ENCODE measurements at regions not wholly inside any gene's neighbourhood (a gene's known extent, or its start where the extent isn't known, plus 50 kb on each side); places are given as distances from the start of the nearest gene placed in this dataset.

- no peak overlapping the region for H3K4me3 Mint-ChIP-seq
- peaks cover 5% of the 10 kb centered on the region for H3K9me3 Mint-ChIP-seq
Observed at GRCh38 chr4:111697176-111697942, 447.9 kb upstream of the FAM241A start.

GRCh38 chr4:111698361-111698760 is 446.9 kb upstream of the FAM241A start:
- no peak for DNase-seq
- H3K4me1 Mint-ChIP-seq (ENCODE audit: low read depth) = no peaks in the 10 kb centered on the region
- peaks cover 5% of the 10 kb centered on the region for H3K9me3 Mint-ChIP-seq
- no peaks in the 10 kb centered on the region for H3K36me3 Mint-ChIP-seq (ENCODE audit: insufficient read depth)
- H3K4me3 Mint-ChIP-seq = no peak overlapping the region
- no peaks in the 10 kb centered on the region for H3K27me3 Mint-ChIP-seq (ENCODE audit: low read depth)
- ATAC-seq = no peak

More at GRCh38 chr4:111697176-111697942, 447.9 kb upstream of the FAM241A start:
- Mint-ChIP-seq H3K36me3 (ENCODE audit: insufficient read depth) (no peaks in the 10 kb centered on the region), H3K27me3 (ENCODE audit: low read depth) (no peaks in the 10 kb centered on the region), H3K4me1 (ENCODE audit: low read depth) (no peaks in the 10 kb centered on the region)
- ATAC-seq (no peak), DNase-seq (no peak)

- H3K36me3 Mint-ChIP-seq (ENCODE audit: insufficient read depth) = no peaks in the 10 kb centered on the region
- ATAC-seq (no peak), DNase-seq (no peak)
- no peaks in the 10 kb centered on the region for H3K27me3 Mint-ChIP-seq (ENCODE audit: low read depth)
- H3K4me3 Mint-ChIP-seq = no peak overlapping the region
- peaks cover 5% of the 10 kb centered on the region for H3K9me3 Mint-ChIP-seq
- no peaks in the 10 kb centered on the region for H3K4me1 Mint-ChIP-seq (ENCODE audit: low read depth)
Observed at GRCh38 chr4:111699165-111699564, 446.1 kb upstream of the FAM241A start.

GRCh38 chr4:111701102-111701501 is 444.2 kb upstream of the FAM241A start:
- ATAC-seq (no peak), DNase-seq (no peak)
- Mint-ChIP-seq H3K9me3 (peaks cover 5% of the 10 kb centered on the region), H3K36me3 (ENCODE audit: insufficient read depth) (no peaks in the 10 kb centered on the region), H3K27me3 (ENCODE audit: low read depth) (no peaks in the 10 kb centered on the region), H3K4me1 (ENCODE audit: low read depth) (no peaks in the 10 kb centered on the region), H3K4me3 (no peak overlapping the region)

GRCh38 chr4:111707491-111707890 is 437.8 kb upstream of the FAM241A start:
- Mint-ChIP-seq H3K4me1 (ENCODE audit: low read depth) (no peaks in the 10 kb centered on the region), H3K36me3 (ENCODE audit: insufficient read depth) (no peaks in the 10 kb centered on the region), H3K4me3 (no peak overlapping the region), H3K9me3 (no peaks in the 10 kb centered on the region), H3K27me3 (ENCODE audit: low read depth) (no peaks in the 10 kb centered on the region)
- DNase-seq = no peak
- ATAC-seq = no peak

GRCh38 chr4:111712093-111712677 is 433.1 kb upstream of the FAM241A start:
- Mint-ChIP-seq H3K4me1 (ENCODE audit: low read depth) (no peaks in the 10 kb centered on the region), H3K27me3 (ENCODE audit: low read depth) (no peaks in the 10 kb centered on the region), H3K36me3 (ENCODE audit: insufficient read depth) (no peaks in the 10 kb centered on the region), H3K9me3 (no peaks in the 10 kb centered on the region), H3K4me3 (no peak overlapping the region)
- ATAC-seq = no peak
- no peak for DNase-seq

GRCh38 chr4:111713276-111713675 is 432.0 kb upstream of the FAM241A start:
- H3K4me1 Mint-ChIP-seq (ENCODE audit: low read depth) = no peaks in the 10 kb centered on the region
- ATAC-seq = no peak
- H3K27me3 Mint-ChIP-seq (ENCODE audit: low read depth) = no peaks in the 10 kb centered on the region
- H3K4me3 Mint-ChIP-seq = no peak overlapping the region
- no peak for DNase-seq
- H3K9me3 Mint-ChIP-seq = no peaks in the 10 kb centered on the region
- no peaks in the 10 kb centered on the region for H3K36me3 Mint-ChIP-seq (ENCODE audit: insufficient read depth)

GRCh38 chr4:111717921-111718320 is 427.3 kb upstream of the FAM241A start:
- H3K9me3 Mint-ChIP-seq = no peaks in the 10 kb centered on the region

GRCh38 chr4:111718763-111719559 is 426.3 kb upstream of the FAM241A start:
- Mint-ChIP-seq H3K4me3 (no peak overlapping the region), H3K9me3 (no peaks in the 10 kb centered on the region), H3K4me1 (ENCODE audit: low read depth) (no peaks in the 10 kb centered on the region), H3K27me3 (ENCODE audit: low read depth) (no peaks in the 10 kb centered on the region), H3K36me3 (ENCODE audit: insufficient read depth) (no peaks in the 10 kb centered on the region)
- ATAC-seq (no peak), DNase-seq (no peak)

More at GRCh38 chr4:111717921-111718320, 427.3 kb upstream of the FAM241A start:
- no peak overlapping the region for H3K4me3 Mint-ChIP-seq
- ATAC-seq (no peak), DNase-seq (no peak)
- no peaks in the 10 kb centered on the region for H3K36me3 Mint-ChIP-seq (ENCODE audit: insufficient read depth)
- no peaks in the 10 kb centered on the region for H3K4me1 Mint-ChIP-seq (ENCODE audit: low read depth)
- no peaks in the 10 kb centered on the region for H3K27me3 Mint-ChIP-seq (ENCODE audit: low read depth)

GRCh38 chr4:111720866-111721265 is 424.4 kb upstream of the FAM241A start:
- ATAC-seq (no peak), DNase-seq (no peak)
- H3K27me3 Mint-ChIP-seq (ENCODE audit: low read depth) = no peaks in the 10 kb centered on the region
- H3K4me3 Mint-ChIP-seq = no peak overlapping the region
- H3K4me1 Mint-ChIP-seq (ENCODE audit: low read depth) = no peaks in the 10 kb centered on the region
- H3K9me3 Mint-ChIP-seq = no peaks in the 10 kb centered on the region
- H3K36me3 Mint-ChIP-seq (ENCODE audit: insufficient read depth) = no peaks in the 10 kb centered on the region

- H3K36me3 Mint-ChIP-seq (ENCODE audit: insufficient read depth) = no peaks in the 10 kb centered on the region
- H3K9me3 Mint-ChIP-seq = no peaks in the 10 kb centered on the region
- ATAC-seq = no peak
- no peak overlapping the region for H3K4me3 Mint-ChIP-seq
- no peaks in the 10 kb centered on the region for H3K4me1 Mint-ChIP-seq (ENCODE audit: low read depth)
- H3K27me3 Mint-ChIP-seq (ENCODE audit: low read depth) = no peaks in the 10 kb centered on the region
- DNase-seq = no peak
Observed at GRCh38 chr4:111722213-111722720, 423.0 kb upstream of the FAM241A start.

GRCh38 chr4:111736516-111736915 is 408.7 kb upstream of the FAM241A start:
- DNase-seq (no peak), ATAC-seq (no peak)
- Mint-ChIP-seq H3K27me3 (ENCODE audit: low read depth) (no peaks in the 10 kb centered on the region), H3K9me3 (peaks cover 4% of the 10 kb centered on the region), H3K4me1 (ENCODE audit: low read depth) (no peaks in the 10 kb centered on the region), H3K36me3 (ENCODE audit: insufficient read depth) (no peaks in the 10 kb centered on the region), H3K4me3 (no peak overlapping the region)

- no peak for ATAC-seq
- Mint-ChIP-seq H3K36me3 (ENCODE audit: insufficient read depth) (no peaks in the 10 kb centered on the region), H3K4me3 (no peak overlapping the region), H3K9me3 (no peaks in the 10 kb centered on the region), H3K4me1 (ENCODE audit: low read depth) (no peaks in the 10 kb centered on the region), H3K27me3 (ENCODE audit: low read depth) (no peaks in the 10 kb centered on the region)
- no peak for DNase-seq
Observed at GRCh38 chr4:111744847-111745246, 400.4 kb upstream of the FAM241A start.

GRCh38 chr4:111748157-111748556 is 397.1 kb upstream of the FAM241A start:
- DNase-seq (no peak), ATAC-seq (no peak)
- H3K27me3 Mint-ChIP-seq (ENCODE audit: low read depth) = no peaks in the 10 kb centered on the region
- H3K4me3 Mint-ChIP-seq = no peak overlapping the region
- H3K4me1 Mint-ChIP-seq (ENCODE audit: low read depth) = no peaks in the 10 kb centered on the region
- no peaks in the 10 kb centered on the region for H3K36me3 Mint-ChIP-seq (ENCODE audit: insufficient read depth)
- no peaks in the 10 kb centered on the region for H3K9me3 Mint-ChIP-seq
